Esophagus squamous epithelium (tissue), 5 donors: ENCODE measurements at regions not wholly inside any gene's neighbourhood (a gene's known extent, or its start where the extent isn't known, plus 50 kb on each side); places are given as distances from the start of the nearest gene placed in this dataset.

Source experiments
- DNase-seq: peaks from one replicate; lab custom pipeline; 2025; lab: John Stamatoyannopoulos, UW
- H3K27ac ChIP-seq, 4 donors: fragments of 200-600 bp; sonication (generic); one replicate each; pipeline ENCODE4 v1.5.1; 2016 to 2019; ENCODE audit warnings: mild to moderate bottlenecking in 1 of 4
- H3K27me3 ChIP-seq, 4 donors: fragments of 200-600 bp; sonication (generic); 1 replicate in 3 of 4; 2 replicates in 1 of 4; pipeline versions ENCODE4 v1.5.1 to v1.6.0; 2017 to 2021; ENCODE audit warnings: antibody characterized with exemption in 1 of 4
- H3K36me3 ChIP-seq, 3 donors: fragments of 200-600 bp; sonication (generic); one replicate each; pipeline ENCODE4 v1.5.1; 2016 to 2019
- H3K4me1 ChIP-seq, 3 donors: fragments of 200-600 bp; sonication (generic); one replicate each; pipeline ENCODE4 v1.5.1; 2017 to 2019
- H3K4me3 ChIP-seq, 4 donors: fragments of 200-600 bp; sonication (generic); 1 replicate in 3 of 4; 2 replicates in 1 of 4; pipeline ENCODE4 v1.5.1; 2016 to 2019; ENCODE audit warnings: mild to moderate bottlenecking in 2 of 4, moderate library complexity in 1 of 4
- H3K9me3 ChIP-seq, 3 donors: fragments of 200-600 bp; sonication (generic); one replicate each; pipeline ENCODE4 v1.5.1; 2016 to 2019
- CTCF ChIP-seq, 6 experiments: fragments of 450-650 bp in 4 of 6; fragments of 200-600 bp in 2 of 6; sonication (generic) in 2 of 6; IDR thresholded peaks; one replicate each; pipeline ENCODE4 v1.5.1; 2016 to 2019; ENCODE audit warnings: antibody characterized with exemption in 6 of 6, mild to moderate bottlenecking in 4 of 6, moderate library complexity in 4 of 6
- POLR2A ChIP-seq, 4 donors: fragments of 450-650 bp; IDR thresholded peaks; one replicate each; pipeline ENCODE4 v1.6.1; 2017; ENCODE audit warnings: antibody characterized with exemption in 4 of 4, mild to moderate bottlenecking in 4 of 4, moderate library complexity in 3 of 4
- WGBS, 2 donors: methylation state at CpG; one replicate each; pipeline ENCODE4 v1.1.5; 2018; 5-methylcytosine and 5-hydroxymethylcytosine counted together
- intact Hi-C: fragments of 100-400 bp; cut with DNase I; formaldehyde crosslinking; loops from one replicate; pipeline ENCODE4 v1.15.0; 2022
- donor health status: DM: yes; HTN: yes; CAD: no.

DNA sequence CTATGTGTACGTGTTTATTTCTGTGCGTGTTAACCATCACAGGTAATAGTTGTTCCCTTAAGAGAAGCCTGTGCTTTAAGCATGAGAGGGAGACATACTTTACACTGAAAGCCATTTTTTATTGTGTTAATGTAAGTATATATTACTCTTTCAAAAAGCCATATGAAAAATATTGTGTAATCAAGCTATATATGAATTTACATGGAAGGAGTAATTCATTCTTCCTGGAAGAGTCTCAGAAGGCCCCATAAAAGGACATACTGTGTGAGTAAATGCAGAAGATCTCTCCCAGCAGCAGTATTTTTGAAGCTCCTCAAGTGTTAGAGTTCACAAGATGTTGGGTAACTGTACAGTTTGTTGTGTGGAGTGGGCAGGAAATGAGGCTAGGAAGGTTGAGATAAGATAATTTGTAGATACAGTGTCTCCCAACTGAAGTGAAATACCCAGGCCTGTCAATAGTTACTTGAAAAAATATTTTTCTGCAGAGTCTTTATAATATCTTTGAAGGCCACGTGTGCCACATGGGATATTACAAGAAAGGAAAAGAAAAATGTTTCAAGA is 138.3 kb downstream of the PTGER3 start:
- no peak overlapping the region for H3K27ac ChIP-seq
- 61 to 68% methylated on average over 3 of the region's 3 CpGs for WGBS, 2 donors
- DNase-seq: no peak
- no peaks in the 10 kb centered on the region for H3K27me3 ChIP-seq
- H3K4me3 ChIP-seq: no peak overlapping the region
- intact Hi-C loops: no loop called here
- no peaks in the 10 kb centered on the region for H3K36me3 ChIP-seq
- no peak for TF ChIP-seq POLR2A (IDR thresholded peaks at IDR 0.05)
- TF ChIP-seq CTCF (IDR thresholded peaks at IDR 0.05): no peak
- H3K9me3 ChIP-seq: no peaks in the 10 kb centered on the region
- no peaks in the 10 kb centered on the region for H3K4me1 ChIP-seq

DNA sequence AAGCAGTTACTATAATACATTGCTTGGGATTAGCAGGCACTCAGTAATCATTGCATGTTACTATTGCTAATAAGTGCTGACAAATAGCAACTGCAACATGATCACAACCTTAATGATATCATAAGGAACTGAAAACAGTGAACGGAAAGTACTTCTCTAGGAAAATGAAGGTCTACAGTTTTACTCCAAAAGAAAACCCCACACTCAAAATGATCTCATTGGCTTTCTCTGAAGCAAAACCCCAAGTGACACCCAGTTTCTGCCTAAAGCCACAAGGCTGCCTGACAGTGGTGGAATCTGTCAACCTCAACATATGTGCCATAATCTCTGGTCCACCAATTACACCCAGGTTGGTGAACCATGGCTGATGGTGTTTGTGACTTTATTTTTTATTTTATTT is 137.6 kb downstream of the PTGER3 start:
- no peak overlapping the region for H3K27ac ChIP-seq
- H3K27me3 ChIP-seq: no peaks in the 10 kb centered on the region
- H3K36me3 ChIP-seq: no peaks in the 10 kb centered on the region
- intact Hi-C loops: no loop called here
- no peak overlapping the region for H3K4me3 ChIP-seq
- 80 to 83% methylated on average over 1 of the region's 1 CpG for WGBS, 2 donors
- no peaks in the 10 kb centered on the region for H3K9me3 ChIP-seq
- DNase-seq: no peak
- TF ChIP-seq CTCF (IDR thresholded peaks at IDR 0.05) (no peak), POLR2A (IDR thresholded peaks at IDR 0.05) (no peak)
- H3K4me1 ChIP-seq: no peaks in the 10 kb centered on the region

DNA sequence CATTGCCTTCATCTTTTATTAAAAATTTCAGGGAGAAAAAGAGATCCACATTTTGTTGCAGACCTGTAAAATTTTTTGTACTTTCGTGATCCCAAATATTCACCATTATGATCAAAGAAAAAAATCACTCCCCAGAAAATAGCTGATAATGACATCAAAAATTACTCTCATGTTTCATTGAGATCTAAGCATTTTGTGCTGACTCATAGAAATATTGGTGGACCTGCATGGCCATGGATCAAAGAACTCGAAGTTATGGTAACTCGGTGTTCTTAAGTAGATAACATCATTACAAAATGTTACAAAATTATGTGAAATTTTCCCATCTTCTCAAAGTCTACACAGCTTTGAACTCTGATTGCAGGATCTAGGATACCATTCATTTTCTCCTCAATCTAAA is 135.8 kb downstream of the PTGER3 start:
- H3K27ac ChIP-seq: no peak overlapping the region
- no peak overlapping the region for H3K4me3 ChIP-seq
- H3K36me3 ChIP-seq: no peaks in the 10 kb centered on the region
- H3K4me1 ChIP-seq: no peaks in the 10 kb centered on the region
- 69 to 78% methylated on average over 3 of the region's 3 CpGs for WGBS, 2 donors
- intact Hi-C loops: no loop called here
- no peaks in the 10 kb centered on the region for H3K27me3 ChIP-seq
- no peak for TF ChIP-seq CTCF (IDR thresholded peaks at IDR 0.05)
- TF ChIP-seq POLR2A (IDR thresholded peaks at IDR 0.05): no peak
- H3K9me3 ChIP-seq: no peaks in the 10 kb centered on the region
- no peak for DNase-seq

- Histone ChIP-seq H3K36me3 (no peaks in the 10 kb centered on the region), H3K4me3 (no peak overlapping the region), H3K4me1 (no peaks in the 10 kb centered on the region), H3K27ac (no peak overlapping the region), H3K27me3 (no peaks in the 10 kb centered on the region), H3K9me3 (no peaks in the 10 kb centered on the region)
- TF ChIP-seq CTCF (IDR thresholded peaks at IDR 0.05) (no peak), POLR2A (IDR thresholded peaks at IDR 0.05) (no peak)
- intact Hi-C loops: no loop called here
- WGBS, 2 donors: 63 to 96% methylated on average over 1 of the region's 1 CpG
- DNase-seq: no peak
Measured at GRCh38 chr1:70914224-70914623, 133.4 kb downstream of the PTGER3 start.

GRCh38 chr1:70915258-70916033 is 132.2 kb downstream of the PTGER3 start:
- Histone ChIP-seq H3K36me3 (no peaks in the 10 kb centered on the region), H3K27me3 (no peaks in the 10 kb centered on the region), H3K27ac (no peak overlapping the region), H3K4me3 (no peak overlapping the region), H3K9me3 (no peaks in the 10 kb centered on the region), H3K4me1 (no peaks in the 10 kb centered on the region)
- DNase-seq: no peak
- no peak for TF ChIP-seq POLR2A (IDR thresholded peaks at IDR 0.05)
- TF ChIP-seq CTCF (IDR thresholded peaks at IDR 0.05): no peak
- intact Hi-C loops: no loop called here
- WGBS, 2 donors: 24 to 46% methylated on average over 2 of the region's 2 CpGs
